Osteocyte (in vitro differentiated cells): ENCODE measurements at regions not wholly inside any gene's neighbourhood (a gene's known extent, or its start where the extent isn't known, plus 50 kb on each side); places are given as distances from the start of the nearest gene placed in this dataset.
A peak's percentile ranks its signal among the peaks of the same experiment; 100 is the strongest.
"Not testable (repeated sequence)": the region's sequence is repeated elsewhere in the genome, so short reads cannot be mapped to it uniquely, and the experiment has no call there.

ENCODE experiments used
- DNase-seq: peaks from one replicate; pipeline ENCODE4 v3.0.0; 2021; ENCODE audit warnings: mixed read lengths; ENCODE audit not compliant: unreplicated experiment; ENCODE audit errors: extremely low spot score
- H3K27ac Mint-ChIP-seq: one replicate; pipeline ENCODE4 v1.8.0; 2021; ENCODE audit warnings: mild to moderate bottlenecking, mixed read lengths; ENCODE audit not compliant: unreplicated experiment
- H3K27me3 Mint-ChIP-seq: one replicate; pipeline ENCODE4 v1.8.0; 2021; ENCODE audit warnings: mixed read lengths; ENCODE audit not compliant: unreplicated experiment
- H3K36me3 Mint-ChIP-seq: one replicate; pipeline ENCODE4 v1.8.0; 2021; ENCODE audit warnings: mixed read lengths; ENCODE audit not compliant: unreplicated experiment
- H3K4me1 Mint-ChIP-seq: one replicate; pipeline ENCODE4 v1.8.0; 2021; ENCODE audit warnings: mixed read lengths; ENCODE audit not compliant: unreplicated experiment
- H3K4me3 Mint-ChIP-seq: one replicate; pipeline ENCODE4 v1.8.0; 2021; ENCODE audit warnings: mild to moderate bottlenecking, moderate library complexity, mixed read lengths; ENCODE audit not compliant: unreplicated experiment
- H3K9me3 Mint-ChIP-seq: one replicate; pipeline ENCODE4 v1.8.0; 2021; ENCODE audit warnings: mixed read lengths; ENCODE audit not compliant: unreplicated experiment
- CTCF ChIP-seq: fragments of 200-600 bp; sonication (generic); IDR thresholded peaks from 2 replicates; pipeline ENCODE4 v1.5.0; 2021; ENCODE audit warnings: antibody characterized with exemption, mild to moderate bottlenecking, moderate library complexity

- Mint-ChIP-seq H3K27me3 (peaks cover 8% of the 10 kb centered on the region), H3K36me3 (no peaks in the 10 kb centered on the region), H3K4me1 (no peaks in the 10 kb centered on the region), H3K27ac (no peak overlapping the region), H3K4me3 (no peak overlapping the region), H3K9me3 (no peaks in the 10 kb centered on the region)
- no peak for TF ChIP-seq CTCF
- DNase-seq: no peak
Measured at GRCh38 chr2:95707837-95708236, 116.0 kb downstream of the TRIM43 start.

GRCh38 chr2:95709831-95710230 lies 118.0 kb downstream of the TRIM43 start:
- DNase-seq: no peak
- no peak overlapping the region for H3K27ac Mint-ChIP-seq
- no peaks in the 10 kb centered on the region for H3K9me3 Mint-ChIP-seq
- H3K4me3 Mint-ChIP-seq: no peak overlapping the region
- H3K4me1 Mint-ChIP-seq: no peaks in the 10 kb centered on the region
- no peak for TF ChIP-seq CTCF
- no peaks in the 10 kb centered on the region for H3K27me3 Mint-ChIP-seq
- no peaks in the 10 kb centered on the region for H3K36me3 Mint-ChIP-seq

- not testable (repeated sequence) for H3K4me3 Mint-ChIP-seq, H3K4me1 Mint-ChIP-seq, DNase-seq, H3K36me3 Mint-ChIP-seq, H3K27ac Mint-ChIP-seq, H3K27me3 Mint-ChIP-seq, H3K9me3 Mint-ChIP-seq
Measured at GRCh38 chr2:95713470-95714177, 121.8 kb downstream of the TRIM43 start.

- not testable (repeated sequence) for H3K36me3 Mint-ChIP-seq, DNase-seq, H3K27ac Mint-ChIP-seq, H3K9me3 Mint-ChIP-seq, H3K4me3 Mint-ChIP-seq, H3K4me1 Mint-ChIP-seq
- H3K27me3 Mint-ChIP-seq: peaks cover 12% of the 10 kb centered on the region
Measured at GRCh38 chr2:95714398-95714797, 122.6 kb downstream of the TRIM43 start.

- no peaks in the 10 kb centered on the region for H3K9me3 Mint-ChIP-seq
- DNase-seq: no peak
- H3K36me3 Mint-ChIP-seq: no peaks in the 10 kb centered on the region
- H3K27ac Mint-ChIP-seq: no peak overlapping the region
- no peaks in the 10 kb centered on the region for H3K4me1 Mint-ChIP-seq
- no peak overlapping the region for H3K4me3 Mint-ChIP-seq
- TF ChIP-seq CTCF: no peak
- peaks cover 19% of the 10 kb centered on the region for H3K27me3 Mint-ChIP-seq
Measured at GRCh38 chr2:95719473-95720060, 127.8 kb downstream of the TRIM43 start.

GRCh38 chr2:95721726-95722125 lies 129.9 kb downstream of the TRIM43 start:
- Mint-ChIP-seq H3K27ac (no peak overlapping the region), H3K4me1 (no peaks in the 10 kb centered on the region), H3K27me3 (peaks cover 22% of the 10 kb centered on the region), H3K9me3 (no peaks in the 10 kb centered on the region), H3K4me3 (no peak overlapping the region), H3K36me3 (no peaks in the 10 kb centered on the region)
- DNase-seq: peak; percentile 56
- no peak for TF ChIP-seq CTCF
